Left ventricle myocardium inferior (tissue), 1 donor: ENCODE measurements at regions not wholly inside any gene's neighbourhood (a gene's known extent, or its start where the extent isn't known, plus 50 kb on each side); places are given as distances from the start of the nearest gene placed in this dataset.
"Not testable (repeated sequence)": the region's sequence is repeated elsewhere in the genome, so short reads cannot be mapped to it uniquely, and the experiment has no call there.

Experiments used
- DNase-seq: peaks from one replicate; pipeline ENCODE4 v3.0.0-alpha.2; 2020
- H3K27ac ChIP-seq: fragments of 200-600 bp; replicated peaks from 2 replicates; pipeline ENCODE4 v1.8.0; 2021
- H3K27me3 ChIP-seq: fragments of 200-600 bp; 2 replicates; pipeline ENCODE4 v1.8.0; 2021; ENCODE audit warnings: low read depth
- H3K36me3 ChIP-seq: fragments of 200-600 bp; 2 replicates; pipeline ENCODE4 v1.8.0; 2021
- H3K4me1 ChIP-seq: fragments of 200-600 bp; 2 replicates; pipeline ENCODE4 v1.8.0; 2021
- H3K4me3 ChIP-seq: fragments of 200-600 bp; 2 replicates; pipeline ENCODE4 v1.8.0; 2021; ENCODE audit warnings: mild to moderate bottlenecking, moderate library complexity
- H3K9me3 ChIP-seq: fragments of 200-600 bp; replicated peaks from 2 replicates; pipeline ENCODE4 v1.8.0; 2021
- CTCF ChIP-seq: fragments of 200-600 bp; IDR thresholded peaks from 2 replicates; pipeline ENCODE4 v1.8.0; 2021; ENCODE audit warnings: antibody characterized with exemption, mild to moderate bottlenecking, borderline replicate concordance
- intact Hi-C: fragments of 100-400 bp; cut with micrococcal nuclease; formaldehyde crosslinking; loops from one replicate; pipeline ENCODE4 v1.11.0; 2022
- donor health status: DM: no; HTN: yes; CAD: no; lungs with severe emphysema.

GRCh38 chr1:198416296-198416695 is 124.2 kb downstream of the ATP6V1G3 start:
- no peak overlapping the region for H3K27ac ChIP-seq
- H3K27me3 ChIP-seq = no peaks in the 10 kb centered on the region
- no peaks in the 10 kb centered on the region for H3K9me3 ChIP-seq
- no peaks in the 10 kb centered on the region for H3K4me1 ChIP-seq
- DNase-seq = no peak
- TF ChIP-seq CTCF = no peak
- H3K36me3 ChIP-seq = no peaks in the 10 kb centered on the region
- intact Hi-C loops = no loop called here
- no peak overlapping the region for H3K4me3 ChIP-seq

- intact Hi-C loops = no loop called here
These were observed 129.2 kb downstream of the ATP6V1G3 start for GRCh38 chr1:198411240-198411639.

GRCh38 chr1:198408716-198409115 is 131.8 kb downstream of the ATP6V1G3 start:
- Histone ChIP-seq H3K36me3 (no peaks in the 10 kb centered on the region), H3K27me3 (no peaks in the 10 kb centered on the region), H3K4me1 (no peaks in the 10 kb centered on the region), H3K4me3 (no peak overlapping the region), H3K27ac (no peak overlapping the region), H3K9me3 (peaks cover 7% of the 10 kb centered on the region)
- intact Hi-C loops = no loop called here
- DNase-seq = no peak
- no peak for TF ChIP-seq CTCF

More at GRCh38 chr1:198411240-198411639, 129.2 kb downstream of the ATP6V1G3 start:
- Histone ChIP-seq H3K4me1 (no peaks in the 10 kb centered on the region), H3K9me3 (peaks cover 7% of the 10 kb centered on the region), H3K36me3 (no peaks in the 10 kb centered on the region), H3K27ac (no peak overlapping the region), H3K27me3 (no peaks in the 10 kb centered on the region), H3K4me3 (no peak overlapping the region)
- no peak for TF ChIP-seq CTCF
- DNase-seq = no peak

GRCh38 chr1:198404632-198405031 is 135.8 kb downstream of the ATP6V1G3 start:
- H3K9me3 ChIP-seq, H3K36me3 ChIP-seq, intact Hi-C loops, DNase-seq, H3K27me3 ChIP-seq, H3K27ac ChIP-seq, H3K4me3 ChIP-seq, H3K4me1 ChIP-seq: not testable (repeated sequence)

GRCh38 chr1:198400063-198400462 is 140.4 kb downstream of the ATP6V1G3 start:
- H3K36me3 ChIP-seq = no peaks in the 10 kb centered on the region
- no peaks in the 10 kb centered on the region for H3K4me1 ChIP-seq
- intact Hi-C loops = no loop called here
- no peak for DNase-seq
- no peak for TF ChIP-seq CTCF
- peaks cover 8% of the 10 kb centered on the region for H3K27me3 ChIP-seq
- H3K9me3 ChIP-seq = no peaks in the 10 kb centered on the region
- no peak overlapping the region for H3K27ac ChIP-seq
- H3K4me3 ChIP-seq = no peak overlapping the region

- DNase-seq = no peak
- Histone ChIP-seq H3K9me3 (no peaks in the 10 kb centered on the region), H3K4me1 (no peaks in the 10 kb centered on the region), H3K27ac (no peak overlapping the region), H3K36me3 (no peaks in the 10 kb centered on the region), H3K4me3 (no peak overlapping the region), H3K27me3 (peaks cover 8% of the 10 kb centered on the region)
- TF ChIP-seq CTCF = no peak
- intact Hi-C loops = no loop called here
These were observed 141.0 kb downstream of the ATP6V1G3 start for GRCh38 chr1:198399452-198399851.
